Pancreas (tissue), 10 donors: ENCODE measurements at regions not wholly inside any gene's neighbourhood (a gene's known extent, or its start where the extent isn't known, plus 50 kb on each side); places are given as distances from the start of the nearest gene placed in this dataset.

Experiments
- ATAC-seq, 4 donors: fragments of 200-7000 bp; cut with Tn5 transposase; one replicate each; pipeline versions ENCODE4 v1.8.0 to v1.9.1; 2020; ENCODE audit warnings: mild to moderate bottlenecking in 4 of 4, moderate library complexity in 4 of 4
- DNase-seq, 6 donors: peaks; one replicate each; pipeline ENCODE4 v3.0.0-alpha.2; 2020
- FAIRE-seq: peaks from 2 replicates; lab custom pipeline; 2012; peaks lifted over from hg19 to GRCh38; lab: Jason Lieb, UNC
- H3K27ac ChIP-seq, 4 donors: fragments of 200-600 bp; sonication (generic); 1 replicate in 3 of 4; 2 replicates in 1 of 4; pipeline versions ENCODE4 v1.5.0 to v1.8.0; 2020
- H3K27me3 ChIP-seq, 4 donors: fragments of 200-600 bp; one replicate each; pipeline ENCODE4 v1.8.0; 2021
- H3K36me3 ChIP-seq, 3 donors: fragments of 200-600 bp; sonication (generic) in 1 of 3; one replicate each; pipeline versions ENCODE4 v1.5.0 to v1.8.0; 2020 to 2021
- H3K4me1 ChIP-seq, 3 donors: fragments of 200-600 bp; one replicate each; pipeline ENCODE4 v1.8.0; 2021
- H3K4me3 ChIP-seq, 4 donors: fragments of 200-600 bp; sonication (generic) in 2 of 4; one replicate each; pipeline versions ENCODE4 v1.5.0 to v1.8.0; 2020 to 2021
- H3K9me3 ChIP-seq, 4 donors: fragments of 200-600 bp; one replicate each; pipeline ENCODE4 v1.8.0; 2021
- WGBS, 2 donors: extraction: QIAGEN DNeasy Blood & Tissue Kit; methylation state at CpG; one replicate each; pipeline ENCODE4 v1.1.7; 2013; 5-methylcytosine and 5-hydroxymethylcytosine counted together
- intact Hi-C, 3 donors: fragments of 100-400 bp; cut with DNase I; formaldehyde crosslinking; loops; one replicate each; pipeline versions ENCODE4 v1.11.1 to v1.14.2; 2022
- TF ChIP-seq, protein P1 (sequence below), 4 donors: fragments of 200-600 bp; sonication (generic) in 3 of 4; IDR thresholded peaks; one replicate each; pipeline versions ENCODE4 v1.5.0 to v1.8.0; 2021; ENCODE audit warnings: antibody characterized with exemption in 4 of 4
- donor health status: healthy with polysubstance abuse.
- donor health status: DM: no; HTN: no; CAD: no; lungs with moderate emphysema.
- donor health status: DM: no; HTN: no; CAD: no.
- donor health status: control.
- donor health status: control.
- donor health status: Bipolar disorder and iron deficiency.
- donor health status: DM: yes; HTN: yes; CAD: no.
- donor health status: DM: no; HTN: no; CAD: no.
- donor health status: DM: no; HTN: no; CAD: no.
- donor health status: DM: yes; HTN: yes; CAD: no.

DNA sequence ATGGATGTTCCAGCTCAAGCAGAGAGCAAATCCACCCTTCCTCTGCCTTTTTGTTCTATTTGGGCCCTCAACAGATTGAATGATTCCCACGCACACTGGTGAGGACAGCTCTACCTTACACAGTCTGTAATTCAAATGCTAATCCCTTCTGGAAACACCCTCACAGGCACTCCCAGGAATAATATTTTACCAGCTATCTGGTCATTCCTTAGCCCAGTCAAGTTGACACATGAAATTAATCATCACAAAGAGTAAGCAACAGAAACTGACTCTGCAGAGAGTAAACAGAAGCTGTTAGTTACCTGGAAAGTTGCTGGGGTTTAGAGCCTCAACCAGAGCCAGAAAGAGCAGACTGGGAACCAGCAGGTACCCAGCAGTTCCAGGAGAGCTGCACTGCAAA lies 75.5 kb upstream of the MMP2 start:
- ATAC-seq (no peak), DNase-seq (no peak), FAIRE-seq (no peak)
- 52 to 53% methylated on average over 1 of the region's 1 CpG for WGBS, 2 donors
- Histone ChIP-seq H3K36me3 (no peaks in the 10 kb centered on the region), H3K4me3 (no peak overlapping the region), H3K27me3 (no peaks in the 10 kb centered on the region), H3K4me1 (no peaks in the 10 kb centered on the region), H3K9me3 (no peaks in the 10 kb centered on the region), H3K27ac (no peak overlapping the region)
- intact Hi-C loops: no loop called here
- TF ChIP-seq, protein P1, sequence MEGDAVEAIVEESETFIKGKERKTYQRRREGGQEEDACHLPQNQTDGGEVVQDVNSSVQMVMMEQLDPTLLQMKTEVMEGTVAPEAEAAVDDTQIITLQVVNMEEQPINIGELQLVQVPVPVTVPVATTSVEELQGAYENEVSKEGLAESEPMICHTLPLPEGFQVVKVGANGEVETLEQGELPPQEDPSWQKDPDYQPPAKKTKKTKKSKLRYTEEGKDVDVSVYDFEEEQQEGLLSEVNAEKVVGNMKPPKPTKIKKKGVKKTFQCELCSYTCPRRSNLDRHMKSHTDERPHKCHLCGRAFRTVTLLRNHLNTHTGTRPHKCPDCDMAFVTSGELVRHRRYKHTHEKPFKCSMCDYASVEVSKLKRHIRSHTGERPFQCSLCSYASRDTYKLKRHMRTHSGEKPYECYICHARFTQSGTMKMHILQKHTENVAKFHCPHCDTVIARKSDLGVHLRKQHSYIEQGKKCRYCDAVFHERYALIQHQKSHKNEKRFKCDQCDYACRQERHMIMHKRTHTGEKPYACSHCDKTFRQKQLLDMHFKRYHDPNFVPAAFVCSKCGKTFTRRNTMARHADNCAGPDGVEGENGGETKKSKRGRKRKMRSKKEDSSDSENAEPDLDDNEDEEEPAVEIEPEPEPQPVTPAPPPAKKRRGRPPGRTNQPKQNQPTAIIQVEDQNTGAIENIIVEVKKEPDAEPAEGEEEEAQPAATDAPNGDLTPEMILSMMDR (IDR thresholded peaks at IDR 0.05): no peak

DNA sequence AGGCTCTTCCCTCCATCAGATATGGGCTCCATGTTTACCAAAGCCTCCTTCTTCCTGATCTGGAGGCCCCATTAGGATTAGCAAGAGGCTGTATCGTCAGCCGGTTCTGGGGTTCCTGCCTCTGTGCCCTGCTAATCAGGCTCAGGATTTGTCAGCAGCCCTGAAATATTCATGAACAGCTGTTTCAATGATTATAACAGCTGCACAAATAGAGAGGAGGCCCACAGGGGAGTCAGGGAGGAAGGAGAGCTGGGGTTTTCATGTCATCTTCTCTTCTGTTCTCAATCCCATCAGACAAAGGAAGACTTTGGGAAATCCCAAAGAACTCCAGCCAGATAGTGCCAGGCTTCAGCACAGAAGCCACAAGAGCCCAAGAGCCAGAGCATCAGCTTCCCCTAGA lies 72.3 kb upstream of the MMP2 start:
- DNase-seq (no peak), FAIRE-seq (no peak)
- WGBS, 2 donors: 90 to 96% methylated on average over 2 of the region's 2 CpGs

DNA sequence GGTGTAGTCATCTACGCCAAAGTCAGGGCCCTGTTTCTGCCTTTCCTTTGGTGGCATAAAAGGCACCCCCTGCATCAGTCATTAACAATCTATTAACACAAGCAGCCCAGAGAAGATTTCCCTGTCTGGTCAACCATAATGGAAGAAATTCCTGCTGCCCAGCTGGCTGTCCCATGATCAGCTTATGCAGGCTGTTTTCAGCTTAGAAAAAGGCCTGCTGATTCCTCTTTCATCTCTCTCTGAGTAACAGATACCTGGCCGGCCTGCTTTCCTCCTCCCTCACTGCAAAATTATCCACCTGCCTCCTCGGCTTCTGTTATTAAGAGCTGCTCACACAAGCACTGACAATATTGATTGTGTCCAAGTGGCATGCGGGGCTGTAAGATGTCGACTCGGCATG lies 70.3 kb upstream of the MMP2 start:
- TF ChIP-seq, protein P1 (IDR thresholded peaks at IDR 0.05): no peak
- intact Hi-C loops: no loop called here
- WGBS, 2 donors: 41% methylated on average over 6 of the region's 6 CpGs
- DNase-seq: no peak
- Histone ChIP-seq H3K9me3 (no peaks in the 10 kb centered on the region), H3K27me3 (peaks cover 0 to under 1% (median 0%) of the 10 kb centered on the region in 4 donors), H3K27ac (no peak overlapping the region), H3K4me1 (no peaks in the 10 kb centered on the region), H3K36me3 (no peaks in the 10 kb centered on the region), H3K4me3 (no peak overlapping the region)
- no peak for ATAC-seq
- FAIRE-seq: no peak

More for the DNA sequence above, 72.3 kb upstream of the MMP2 start:
- intact Hi-C loops: no loop called here
- H3K27ac ChIP-seq: no peak overlapping the region
- no peaks in the 10 kb centered on the region for H3K4me1 ChIP-seq
- H3K36me3 ChIP-seq: no peaks in the 10 kb centered on the region
- no peaks in the 10 kb centered on the region for H3K27me3 ChIP-seq
- TF ChIP-seq, protein P1 (IDR thresholded peaks at IDR 0.05): no peak
- no peak for ATAC-seq
- H3K4me3 ChIP-seq: no peak overlapping the region
- H3K9me3 ChIP-seq: no peaks in the 10 kb centered on the region

DNA sequence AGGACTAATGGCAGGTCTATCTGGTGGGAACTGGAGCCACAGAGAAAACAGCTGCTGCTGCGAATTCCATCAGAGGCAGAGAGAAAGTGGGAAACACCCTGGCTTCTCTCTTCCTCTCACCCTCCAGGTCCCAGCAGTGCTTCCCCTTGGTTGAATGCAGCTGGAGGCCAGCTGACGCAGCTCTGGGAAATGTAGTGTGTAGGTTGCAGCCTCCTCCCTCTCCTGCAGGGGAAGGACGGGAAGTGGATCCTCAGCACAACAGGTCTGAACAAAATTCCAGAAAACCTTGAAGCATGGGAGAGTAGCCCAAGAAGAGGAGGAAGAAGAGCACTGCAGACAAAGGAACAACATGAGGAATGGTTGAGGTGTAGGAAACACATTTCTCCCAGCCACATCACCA lies 67.8 kb upstream of the MMP2 start:
- H3K27ac ChIP-seq: no peak overlapping the region
- peaks cover 0 to 4% (median 0%) of the 10 kb centered on the region in 4 donors for H3K27me3 ChIP-seq
- H3K9me3 ChIP-seq: no peaks in the 10 kb centered on the region
- no peak overlapping the region for H3K4me3 ChIP-seq
- H3K36me3 ChIP-seq: no peaks in the 10 kb centered on the region
- TF ChIP-seq, protein P1 (IDR thresholded peaks at IDR 0.05): no peak
- H3K4me1 ChIP-seq: no peaks in the 10 kb centered on the region
- DNase-seq: no peak
- FAIRE-seq: no peak
- intact Hi-C loops: no loop called here
- 63 to 70% methylated on average over 3 of the region's 3 CpGs for WGBS, 2 donors
- peak in 1 of 4 donors; percentile 40 for ATAC-seq

DNA sequence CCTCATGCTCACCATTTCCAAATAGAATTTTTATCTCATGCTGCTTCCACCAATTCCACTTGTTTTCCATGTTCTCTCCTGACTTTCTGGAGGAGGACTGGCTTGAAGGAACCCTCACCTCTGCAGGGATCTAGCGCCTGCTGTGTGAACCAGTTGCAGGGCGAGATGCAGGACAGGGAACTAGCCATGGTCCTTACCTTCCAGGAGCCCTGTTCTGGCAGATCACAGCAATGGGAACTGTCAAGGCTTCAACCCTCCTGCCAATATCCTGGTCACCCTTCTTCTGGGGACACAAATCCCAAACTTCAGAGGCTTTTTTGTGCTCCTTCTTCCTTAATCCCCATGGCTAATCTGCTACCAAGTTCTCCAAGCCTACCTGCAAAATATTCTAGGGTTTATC lies 60.4 kb upstream of the MMP2 start:
- Histone ChIP-seq H3K27ac (no peak overlapping the region), H3K9me3 (no peaks in the 10 kb centered on the region), H3K4me3 (no peak overlapping the region), H3K36me3 (no peaks in the 10 kb centered on the region), H3K4me1 (no peaks in the 10 kb centered on the region), H3K27me3 (peaks cover 0 to 10% (median 0%) of the 10 kb centered on the region in 4 donors)
- intact Hi-C loops: no loop called here
- TF ChIP-seq, protein P1 (IDR thresholded peaks at IDR 0.05): no peak
- whole genome bisulfite sequencing, 2 donors: 24 to 31% methylated on average over 2 of the region's 2 CpGs
- DNase-seq (no peak), FAIRE-seq (no peak), ATAC-seq (no peak)
